ENCODE measurements at regions not wholly inside any gene's neighbourhood (a gene's known extent, or its start where the extent isn't known, plus 50 kb on each side); places are given as distances from the start of the nearest gene placed in this dataset.

GRCh38 chr4:128416921-128417320 lies 129.3 kb upstream of the PGRMC2 start:
- TF ChIP-seq CTCF (conservative IDR thresholded peaks at IDR 0.05; ENCODE audit: low read length): no peak
- no peak for TF ChIP-seq EZH2phosphoT487 (IDR thresholded peaks at IDR 0.05; ENCODE audit: borderline replicate concordance, low read depth, low read length)
